ENCODE measurements at regions not wholly inside any gene's neighbourhood (a gene's known extent, or its start where the extent isn't known, plus 50 kb on each side); places are given as distances from the start of the nearest gene placed in this dataset.

DNA sequence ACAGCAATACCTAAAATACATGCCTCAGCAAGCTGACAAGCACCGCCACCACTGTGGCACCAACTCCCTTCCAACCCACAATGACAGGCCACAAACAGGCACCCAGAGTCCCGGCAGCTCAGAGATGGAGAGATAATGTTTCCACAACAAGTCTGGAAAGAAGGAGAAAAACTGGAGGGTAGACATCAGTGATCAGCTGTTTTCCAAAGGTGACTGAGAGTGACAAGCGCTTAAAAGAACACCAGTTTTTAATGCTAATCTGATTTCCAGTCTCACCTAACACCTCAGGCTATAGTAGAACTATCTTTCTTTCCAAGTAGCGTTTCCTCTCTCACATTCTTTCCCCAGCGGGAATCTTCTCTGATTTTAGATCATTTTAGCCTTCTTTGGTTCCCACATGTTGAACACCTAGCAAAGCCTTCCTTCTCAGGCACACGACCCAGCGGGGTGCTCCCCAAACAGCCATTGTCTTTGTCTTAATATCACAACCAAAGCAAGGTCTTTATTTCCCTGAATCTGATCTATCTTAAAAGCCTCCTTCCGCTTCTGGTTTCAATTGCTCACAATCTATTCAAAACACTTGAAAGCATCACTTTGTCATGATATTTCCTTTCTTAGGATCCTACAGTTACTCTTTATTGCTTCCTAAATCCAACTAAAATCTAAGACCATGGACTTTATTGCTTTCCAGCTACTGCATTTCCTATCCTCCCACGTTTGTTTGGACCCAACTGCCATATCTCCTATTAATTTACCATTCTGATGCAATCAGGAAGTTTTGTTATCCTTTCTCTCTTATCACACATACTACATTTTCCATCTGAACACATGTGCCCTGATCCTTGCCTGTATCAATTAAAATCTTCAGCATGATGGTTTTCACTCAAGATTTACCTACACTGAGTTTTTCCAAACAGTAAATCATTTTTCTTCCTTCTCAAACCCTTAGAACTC, 282.7 kb downstream of the ADGB start:
- no peak overlapping the region for H3K27ac Mint-ChIP-seq (ENCODE audit: unreplicated experiment)
- no peaks in the 10 kb centered on the region for H3K27me3 Mint-ChIP-seq (ENCODE audit: unreplicated experiment)
- H3K9me3 Mint-ChIP-seq (ENCODE audit: unreplicated experiment) = no peaks in the 10 kb centered on the region
- H3K4me1 Mint-ChIP-seq (ENCODE audit: low read depth, unreplicated experiment) = peaks cover 5% of the 10 kb centered on the region
- H3K36me3 Mint-ChIP-seq (ENCODE audit: unreplicated experiment) = no peaks in the 10 kb centered on the region
- no peak for DNase-seq
- no peak overlapping the region for H3K4me3 Mint-ChIP-seq (ENCODE audit: unreplicated experiment)
- TF ChIP-seq CTCF (IDR thresholded peaks at IDR 0.05; ENCODE audit: partially characterized antibody, unreplicated experiment) = no peak

- Mint-ChIP-seq H3K4me1 (ENCODE audit: low read depth, unreplicated experiment) (no peaks in the 10 kb centered on the region), H3K9me3 (ENCODE audit: unreplicated experiment) (no peaks in the 10 kb centered on the region), H3K27ac (ENCODE audit: unreplicated experiment) (no peak overlapping the region), H3K4me3 (ENCODE audit: unreplicated experiment) (no peak overlapping the region), H3K27me3 (ENCODE audit: unreplicated experiment) (no peaks in the 10 kb centered on the region), H3K36me3 (ENCODE audit: unreplicated experiment) (no peaks in the 10 kb centered on the region)
- no peak for TF ChIP-seq CTCF (IDR thresholded peaks at IDR 0.05; ENCODE audit: partially characterized antibody, unreplicated experiment)
- no peak for DNase-seq
Observed at GRCh38 chr6:146883640-146884531, 285.1 kb downstream of the ADGB start.

- DNase-seq = no peak
- no peaks in the 10 kb centered on the region for H3K36me3 Mint-ChIP-seq (ENCODE audit: unreplicated experiment)
- H3K4me3 Mint-ChIP-seq (ENCODE audit: unreplicated experiment) = no peak overlapping the region
- no peak for TF ChIP-seq CTCF (IDR thresholded peaks at IDR 0.05; ENCODE audit: partially characterized antibody, unreplicated experiment)
- H3K27me3 Mint-ChIP-seq (ENCODE audit: unreplicated experiment) = peaks cover 4% of the 10 kb centered on the region
- no peaks in the 10 kb centered on the region for H3K9me3 Mint-ChIP-seq (ENCODE audit: unreplicated experiment)
- no peak overlapping the region for H3K27ac Mint-ChIP-seq (ENCODE audit: unreplicated experiment)
- no peaks in the 10 kb centered on the region for H3K4me1 Mint-ChIP-seq (ENCODE audit: low read depth, unreplicated experiment)
Observed at GRCh38 chr6:146884728-146885127, 286.0 kb downstream of the ADGB start.

DNA sequence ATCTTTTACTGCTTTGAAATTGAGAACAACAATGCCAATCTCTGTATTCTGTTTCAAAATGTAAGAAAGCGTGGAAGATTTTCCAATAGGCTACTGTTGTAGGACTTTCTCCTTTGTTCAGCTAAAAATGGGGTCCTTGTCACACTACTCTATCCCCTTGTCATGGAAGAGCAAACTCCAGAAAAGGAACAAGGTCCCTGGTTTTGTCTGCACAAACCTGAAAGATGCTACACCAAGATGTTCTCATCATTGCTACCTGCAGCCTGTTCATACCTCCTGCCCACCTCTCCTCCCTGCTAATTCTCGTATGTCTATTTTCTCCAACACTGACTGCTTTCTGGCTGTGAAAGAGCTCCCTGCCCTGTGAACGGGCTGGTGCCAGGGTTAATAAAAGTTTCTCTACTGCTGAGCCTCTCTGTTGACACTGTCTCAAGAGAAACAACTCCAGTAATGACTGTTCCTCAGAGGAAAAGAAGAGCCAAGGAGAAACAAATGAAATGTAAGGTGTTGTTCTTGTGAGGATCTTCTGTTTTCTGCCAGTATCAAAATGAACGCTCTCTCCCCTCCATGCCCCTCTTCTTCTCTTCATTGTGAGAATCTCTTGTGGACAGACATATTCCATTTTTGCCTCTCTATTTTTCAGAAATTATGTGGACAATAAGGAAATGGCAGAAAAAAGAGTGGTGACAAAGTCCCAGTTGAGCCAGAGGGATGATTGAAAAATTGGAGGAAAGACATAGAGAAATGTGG, 287.1 kb downstream of the ADGB start:
- Mint-ChIP-seq H3K4me1 (ENCODE audit: low read depth, unreplicated experiment) (no peaks in the 10 kb centered on the region), H3K36me3 (ENCODE audit: unreplicated experiment) (no peaks in the 10 kb centered on the region), H3K27ac (ENCODE audit: unreplicated experiment) (no peak overlapping the region), H3K4me3 (ENCODE audit: unreplicated experiment) (no peak overlapping the region), H3K9me3 (ENCODE audit: unreplicated experiment) (no peaks in the 10 kb centered on the region), H3K27me3 (ENCODE audit: unreplicated experiment) (peaks cover 4% of the 10 kb centered on the region)
- DNase-seq = no peak
- no peak for TF ChIP-seq CTCF (IDR thresholded peaks at IDR 0.05; ENCODE audit: partially characterized antibody, unreplicated experiment)
